ENCODE measurements at regions not wholly inside any gene's neighbourhood (a gene's known extent, or its start where the extent isn't known, plus 50 kb on each side); places are given as distances from the start of the nearest gene placed in this dataset.

DNA sequence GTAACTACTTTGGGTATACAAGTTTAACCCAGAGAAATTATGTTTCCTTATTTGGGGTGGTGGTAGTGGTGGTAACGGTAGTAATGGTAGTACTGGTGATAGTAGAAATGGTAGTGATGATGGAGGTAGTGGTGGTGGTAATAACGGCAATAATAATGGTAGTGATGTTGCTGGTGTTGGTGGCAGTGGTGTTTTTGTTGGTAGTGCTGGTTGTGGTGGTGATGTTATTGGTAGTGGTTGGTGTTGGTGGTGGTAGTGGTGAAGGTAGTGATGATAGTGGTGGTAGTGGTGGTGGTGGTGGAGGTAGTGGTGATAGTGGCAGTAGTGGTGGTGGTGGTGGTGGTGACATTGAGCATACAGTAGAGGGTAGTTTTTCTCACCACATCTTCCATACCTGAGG lies 95.6 kb downstream of the TMEM30B start:
- no peak for TF ChIP-seq POLR2A (IDR thresholded peaks at IDR 0.05)
- TF ChIP-seq, protein P1, sequence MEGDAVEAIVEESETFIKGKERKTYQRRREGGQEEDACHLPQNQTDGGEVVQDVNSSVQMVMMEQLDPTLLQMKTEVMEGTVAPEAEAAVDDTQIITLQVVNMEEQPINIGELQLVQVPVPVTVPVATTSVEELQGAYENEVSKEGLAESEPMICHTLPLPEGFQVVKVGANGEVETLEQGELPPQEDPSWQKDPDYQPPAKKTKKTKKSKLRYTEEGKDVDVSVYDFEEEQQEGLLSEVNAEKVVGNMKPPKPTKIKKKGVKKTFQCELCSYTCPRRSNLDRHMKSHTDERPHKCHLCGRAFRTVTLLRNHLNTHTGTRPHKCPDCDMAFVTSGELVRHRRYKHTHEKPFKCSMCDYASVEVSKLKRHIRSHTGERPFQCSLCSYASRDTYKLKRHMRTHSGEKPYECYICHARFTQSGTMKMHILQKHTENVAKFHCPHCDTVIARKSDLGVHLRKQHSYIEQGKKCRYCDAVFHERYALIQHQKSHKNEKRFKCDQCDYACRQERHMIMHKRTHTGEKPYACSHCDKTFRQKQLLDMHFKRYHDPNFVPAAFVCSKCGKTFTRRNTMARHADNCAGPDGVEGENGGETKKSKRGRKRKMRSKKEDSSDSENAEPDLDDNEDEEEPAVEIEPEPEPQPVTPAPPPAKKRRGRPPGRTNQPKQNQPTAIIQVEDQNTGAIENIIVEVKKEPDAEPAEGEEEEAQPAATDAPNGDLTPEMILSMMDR (IDR thresholded peaks at IDR 0.05): no peak

Data from upper lobe of left lung (tissue), 4 donors.